ENCODE measurements at regions not wholly inside any gene's neighbourhood (a gene's known extent, or its start where the extent isn't known, plus 50 kb on each side); places are given as distances from the start of the nearest gene placed in this dataset.
"Not testable (repeated sequence)": the region's sequence is repeated elsewhere in the genome, so short reads cannot be mapped to it uniquely, and the experiment has no call there.

GRCh38 chr16:64269756-64270155, 852.1 kb downstream of the CDH11 start:
- H3K9me1 ChIP-seq (ENCODE audit: control insufficient read depth, extremely low read depth, insufficient read depth, low read length): no peaks in the 10 kb centered on the region
- TF ChIP-seq EZH2 (IDR thresholded peaks at IDR 0.05; ENCODE audit: low read length) (no peak), CTCF (optimal IDR thresholded peaks at IDR 0.05 in 1 of 3, IDR thresholded peaks at IDR 0.05 in 1 of 3, conservative IDR thresholded peaks at IDR 0.05 in 1 of 3; ENCODE audit: extremely low read depth in 1 of 3, insufficient read depth in 2 of 3, low read length in 3 of 3) (no peak)
- no peak for FAIRE-seq

GRCh38 chr16:64265756-64266155, 856.1 kb downstream of the CDH11 start:
- no peak overlapping the region for H3K9ac ChIP-seq (ENCODE audit: control insufficient read depth, extremely low read depth, insufficient read depth, low read length)
- TF ChIP-seq EZH2 (IDR thresholded peaks at IDR 0.05; ENCODE audit: low read length) (no peak), CTCF (optimal IDR thresholded peaks at IDR 0.05 in 1 of 3, IDR thresholded peaks at IDR 0.05 in 1 of 3, conservative IDR thresholded peaks at IDR 0.05 in 1 of 3; ENCODE audit: extremely low read depth in 1 of 3, insufficient read depth in 2 of 3, low read length in 3 of 3) (no peak)
- no peak overlapping the region for H3K4me2 ChIP-seq (ENCODE audit: control insufficient read depth, extremely low read depth, insufficient read depth, low read depth, low read length)
- dilution Hi-C loops (cut with MboI; ENCODE audit: extremely low pct_ligation_motif_present, low sequenced_read_pairs): no loop called here
- FAIRE-seq (no peak), DNase-seq (ENCODE audit: low read depth, low spot score) (no peak)
- no peaks in the 10 kb centered on the region for H4K20me1 ChIP-seq (ENCODE audit: control insufficient read depth, extremely low read depth, insufficient read depth, low read length)
- no peaks in the 10 kb centered on the region for H3K79me2 ChIP-seq (ENCODE audit: control insufficient read depth, insufficient read depth, low read length)
- no peak overlapping the region for H3K27ac ChIP-seq (ENCODE audit: control insufficient read depth, insufficient read depth, low read length)
- no peak overlapping the region for H3K4me3 ChIP-seq (ENCODE audit: control insufficient read depth in 2 of 3, extremely low read depth in 1 of 3, insufficient read depth in 2 of 3, low read depth in 1 of 3, low read length in 3 of 3)
- H2AFZ ChIP-seq (ENCODE audit: control insufficient read depth, low read length): no peak overlapping the region
- no peaks in the 10 kb centered on the region for H3K36me3 ChIP-seq (ENCODE audit: control insufficient read depth in 2 of 2, extremely low read depth in 1 of 2, insufficient read depth in 2 of 2, low read length in 2 of 2)
- H3K9me1 ChIP-seq (ENCODE audit: control insufficient read depth, extremely low read depth, insufficient read depth, low read length): no peaks in the 10 kb centered on the region
- H3K27me3 ChIP-seq (ENCODE audit: control insufficient read depth, extremely low read depth, insufficient read depth, low read length): no peaks in the 10 kb centered on the region
- no peaks in the 10 kb centered on the region for H3K4me1 ChIP-seq (ENCODE audit: control insufficient read depth, extremely low read depth, insufficient read depth, low read length)
- no peaks in the 10 kb centered on the region for H3K9me3 ChIP-seq (ENCODE audit: control insufficient read depth, low read depth, low read length)

More at GRCh38 chr16:64269756-64270155, 852.1 kb downstream of the CDH11 start:
- H3K79me2 ChIP-seq (ENCODE audit: control insufficient read depth, insufficient read depth, low read length): no peaks in the 10 kb centered on the region
- no peak overlapping the region for H2AFZ ChIP-seq (ENCODE audit: control insufficient read depth, low read length)
- no peak overlapping the region for H3K9ac ChIP-seq (ENCODE audit: control insufficient read depth, extremely low read depth, insufficient read depth, low read length)
- no peaks in the 10 kb centered on the region for H4K20me1 ChIP-seq (ENCODE audit: control insufficient read depth, extremely low read depth, insufficient read depth, low read length)
- dilution Hi-C loops (cut with MboI; ENCODE audit: extremely low pct_ligation_motif_present, low sequenced_read_pairs): no loop called here
- no peaks in the 10 kb centered on the region for H3K36me3 ChIP-seq (ENCODE audit: control insufficient read depth in 2 of 2, extremely low read depth in 1 of 2, insufficient read depth in 2 of 2, low read length in 2 of 2)
- no peaks in the 10 kb centered on the region for H3K27me3 ChIP-seq (ENCODE audit: control insufficient read depth, extremely low read depth, insufficient read depth, low read length)
- H3K9me3 ChIP-seq (ENCODE audit: control insufficient read depth, low read depth, low read length): no peaks in the 10 kb centered on the region
- no peak overlapping the region for H3K4me3 ChIP-seq (ENCODE audit: control insufficient read depth in 2 of 3, extremely low read depth in 1 of 3, insufficient read depth in 2 of 3, low read depth in 1 of 3, low read length in 3 of 3)
- DNase-seq (ENCODE audit: low read depth, low spot score): no peak
- no peaks in the 10 kb centered on the region for H3K4me1 ChIP-seq (ENCODE audit: control insufficient read depth, extremely low read depth, insufficient read depth, low read length)
- no peak overlapping the region for H3K27ac ChIP-seq (ENCODE audit: control insufficient read depth, insufficient read depth, low read length)
- no peak overlapping the region for H3K4me2 ChIP-seq (ENCODE audit: control insufficient read depth, extremely low read depth, insufficient read depth, low read depth, low read length)

GRCh38 chr16:64260631-64261401, 861.0 kb downstream of the CDH11 start:
- dilution Hi-C loops (cut with MboI; ENCODE audit: extremely low pct_ligation_motif_present, low sequenced_read_pairs); H3K4me2 ChIP-seq (ENCODE audit: control insufficient read depth, extremely low read depth, insufficient read depth, low read depth, low read length); H2AFZ ChIP-seq (ENCODE audit: control insufficient read depth, low read length); H3K79me2 ChIP-seq (ENCODE audit: control insufficient read depth, insufficient read depth, low read length); H3K9me1 ChIP-seq (ENCODE audit: control insufficient read depth, extremely low read depth, insufficient read depth, low read length); H3K36me3 ChIP-seq (ENCODE audit: control insufficient read depth in 2 of 2, extremely low read depth in 1 of 2, insufficient read depth in 2 of 2, low read length in 2 of 2); H3K27ac ChIP-seq (ENCODE audit: control insufficient read depth, insufficient read depth, low read length); DNase-seq (ENCODE audit: low read depth, low spot score); H3K9me3 ChIP-seq (ENCODE audit: control insufficient read depth, low read depth, low read length); H3K27me3 ChIP-seq (ENCODE audit: control insufficient read depth, extremely low read depth, insufficient read depth, low read length); H4K20me1 ChIP-seq (ENCODE audit: control insufficient read depth, extremely low read depth, insufficient read depth, low read length); H3K4me1 ChIP-seq (ENCODE audit: control insufficient read depth, extremely low read depth, insufficient read depth, low read length); FAIRE-seq; H3K4me3 ChIP-seq (ENCODE audit: control insufficient read depth in 2 of 3, extremely low read depth in 1 of 3, insufficient read depth in 2 of 3, low read depth in 1 of 3, low read length in 3 of 3); H3K9ac ChIP-seq (ENCODE audit: control insufficient read depth, extremely low read depth, insufficient read depth, low read length): not testable (repeated sequence)

Data from keratinocyte (primary cell).